ENCODE measurements at regions not wholly inside any gene's neighbourhood (a gene's known extent, or its start where the extent isn't known, plus 50 kb on each side); places are given as distances from the start of the nearest gene placed in this dataset.
"Not testable (repeated sequence)": the region's sequence is repeated elsewhere in the genome, so short reads cannot be mapped to it uniquely, and the experiment has no call there.

- DNase-seq (ENCODE audit: low spot score), result no peak
These were observed 849.7 kb upstream of the NRXN1 start for GRCh38 chr2:51881673-51882072.

GRCh38 chr2:51880153-51880552 is 848.2 kb upstream of the NRXN1 start:
- DNase-seq (ENCODE audit: low spot score), result no peak

- DNase-seq (ENCODE audit: low spot score), result no peak
These were observed 834.4 kb upstream of the NRXN1 start for GRCh38 chr2:51866361-51866760.

GRCh38 chr2:51859260-51859659 is 827.3 kb upstream of the NRXN1 start:
- no peak for DNase-seq (ENCODE audit: low spot score)

- no peak for DNase-seq (ENCODE audit: low spot score)
These were observed 823.8 kb upstream of the NRXN1 start for GRCh38 chr2:51855683-51856082.

- DNase-seq (ENCODE audit: low spot score), result no peak
These were observed 814.9 kb upstream of the NRXN1 start for GRCh38 chr2:51846796-51847195.

- DNase-seq (ENCODE audit: low spot score), result no peak
These were observed 814.1 kb upstream of the NRXN1 start for GRCh38 chr2:51846018-51846417.

GRCh38 chr2:51844596-51844995 is 812.7 kb upstream of the NRXN1 start:
- DNase-seq (ENCODE audit: low spot score), result no peak

- no peak for DNase-seq (ENCODE audit: low spot score)
These were observed 797.5 kb upstream of the NRXN1 start for GRCh38 chr2:51829477-51829876.

- no peak for DNase-seq (ENCODE audit: low spot score)
These were observed 793.9 kb upstream of the NRXN1 start for GRCh38 chr2:51825823-51826222.

- DNase-seq (ENCODE audit: low spot score), result no peak
These were observed 781.3 kb upstream of the NRXN1 start for GRCh38 chr2:51813247-51813646.

- no peak for DNase-seq (ENCODE audit: low spot score)
These were observed 780.4 kb upstream of the NRXN1 start for GRCh38 chr2:51812138-51812866.

- no peak for DNase-seq (ENCODE audit: low spot score)
These were observed 778.3 kb upstream of the NRXN1 start for GRCh38 chr2:51810197-51810596.

- DNase-seq (ENCODE audit: low spot score), result no peak
These were observed 775.3 kb upstream of the NRXN1 start for GRCh38 chr2:51807229-51807628.

GRCh38 chr2:51795248-51795888 is 763.4 kb upstream of the NRXN1 start:
- no peak for DNase-seq (ENCODE audit: low spot score)

- DNase-seq (ENCODE audit: low spot score), result no peak
These were observed 759.6 kb upstream of the NRXN1 start for GRCh38 chr2:51791496-51791895.

GRCh38 chr2:51790854-51791253 is 758.9 kb upstream of the NRXN1 start:
- DNase-seq (ENCODE audit: low spot score), result no peak

- no peak for DNase-seq (ENCODE audit: low spot score)
These were observed 758.0 kb upstream of the NRXN1 start for GRCh38 chr2:51789918-51790317.

GRCh38 chr2:51782921-51783765 is 751.2 kb upstream of the NRXN1 start:
- no peak for DNase-seq (ENCODE audit: low spot score)

- DNase-seq (ENCODE audit: low spot score), result no peak
These were observed 749.8 kb upstream of the NRXN1 start for GRCh38 chr2:51781691-51782090.

GRCh38 chr2:51780353-51780752 is 748.4 kb upstream of the NRXN1 start:
- no peak for DNase-seq (ENCODE audit: low spot score)

- DNase-seq (ENCODE audit: low spot score), result not testable (repeated sequence)
These were observed 747.8 kb upstream of the NRXN1 start for GRCh38 chr2:51779723-51780122.

GRCh38 chr2:51778806-51779205 is 746.9 kb upstream of the NRXN1 start:
- no peak for DNase-seq (ENCODE audit: low spot score)
